ENCODE measurements at regions not wholly inside any gene's neighbourhood (a gene's known extent, or its start where the extent isn't known, plus 50 kb on each side); places are given as distances from the start of the nearest gene placed in this dataset.
"Not testable (repeated sequence)": the region's sequence is repeated elsewhere in the genome, so short reads cannot be mapped to it uniquely, and the experiment has no call there.

DNA sequence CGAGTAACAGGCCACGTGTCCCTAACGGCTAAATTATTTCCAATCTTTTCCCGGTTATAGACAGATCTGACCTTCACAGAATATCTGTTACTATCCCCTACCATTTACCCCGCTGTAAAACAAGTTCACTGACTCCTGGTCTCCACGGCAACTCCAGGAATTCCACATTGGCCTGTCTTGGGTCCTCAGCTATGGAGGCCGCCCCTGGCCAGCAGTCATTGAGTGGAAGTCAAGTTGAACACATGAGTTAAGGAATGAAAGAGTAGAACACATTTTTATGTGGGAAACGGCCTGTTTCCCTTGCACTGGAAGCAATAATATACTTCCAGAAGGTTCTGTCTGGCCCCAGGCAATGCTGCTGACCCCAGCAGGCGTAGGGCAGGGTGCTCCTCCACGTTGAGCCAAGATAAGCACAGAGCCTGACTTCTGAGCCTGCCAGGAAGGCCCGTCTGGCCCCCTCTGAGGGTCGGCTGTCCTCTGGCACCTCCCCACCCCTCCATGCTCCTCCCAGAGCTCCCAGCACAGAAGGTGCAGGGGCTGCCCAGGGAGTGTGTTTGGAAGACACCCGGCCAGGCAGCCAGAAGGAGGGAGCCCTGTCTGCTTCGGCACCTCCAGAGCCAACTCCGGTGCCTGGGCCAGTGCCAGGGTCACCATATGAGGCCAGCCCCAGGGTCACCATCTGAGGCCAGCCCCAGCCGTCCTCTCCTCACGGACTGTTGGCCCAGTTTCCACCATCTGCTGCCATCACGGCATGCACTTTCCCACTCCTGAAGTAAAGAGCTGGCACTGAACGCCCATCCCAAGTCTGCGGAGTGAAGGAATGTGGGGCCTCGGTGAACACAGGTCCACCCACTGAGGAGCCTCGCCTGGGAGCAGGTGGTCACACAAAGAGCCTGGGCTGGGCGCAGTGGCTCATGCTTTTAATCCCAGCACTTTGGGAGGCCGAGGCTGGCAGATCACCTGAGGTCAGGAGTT lies 813.2 kb downstream of the BRD1 start:
- no peak for DNase-seq

DNA sequence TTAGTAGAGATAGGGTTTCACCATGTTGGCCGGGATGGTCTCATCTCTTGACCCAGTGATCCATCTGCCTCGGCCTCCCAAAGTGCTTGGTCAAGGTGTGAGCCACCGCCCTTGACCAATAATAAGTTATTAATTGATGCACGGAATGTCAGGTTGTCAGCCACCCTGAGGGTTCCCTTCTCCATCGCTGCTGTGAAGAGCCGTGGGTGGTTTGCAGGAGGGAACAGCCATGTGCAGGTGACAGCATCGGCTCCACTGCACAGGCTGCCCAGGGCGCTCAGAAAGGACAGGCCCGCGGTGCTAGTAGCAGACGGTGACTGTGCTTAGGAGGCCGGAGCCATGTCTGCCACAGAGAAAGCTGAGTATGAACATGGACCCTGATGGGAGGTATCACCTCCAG lies 814.0 kb downstream of the BRD1 start:
- no peak for DNase-seq

DNA sequence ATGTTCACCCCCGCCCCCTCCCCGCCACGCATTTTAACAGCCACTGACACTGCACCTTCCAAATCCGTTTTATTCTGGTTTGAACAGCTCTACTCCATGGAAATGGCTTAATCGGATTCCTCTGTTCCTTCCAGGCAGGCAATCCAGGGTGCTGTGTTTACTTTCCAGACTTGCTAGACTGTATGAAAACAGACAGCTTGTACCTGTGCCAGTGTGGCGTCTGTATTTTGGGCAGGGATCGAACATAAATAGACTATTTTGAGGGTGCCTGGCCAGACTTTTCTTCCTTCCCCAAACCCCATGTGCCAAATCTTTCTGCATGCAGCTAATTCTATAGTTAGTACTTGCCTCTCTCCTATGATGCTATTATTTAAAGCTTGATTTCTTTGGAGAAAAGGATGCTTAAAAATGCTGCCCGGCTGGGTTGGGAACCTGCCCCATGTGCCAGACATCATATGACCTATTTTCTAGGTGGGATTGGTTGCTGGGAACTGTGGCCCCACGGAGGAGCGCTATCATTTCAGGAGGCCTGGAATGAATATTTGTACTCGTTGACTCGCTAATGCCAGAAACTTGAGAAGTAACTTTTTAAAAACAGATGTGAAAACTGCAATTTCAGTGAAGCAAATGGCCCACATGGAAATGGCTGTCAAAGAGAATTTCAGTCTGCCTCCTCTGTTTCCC lies 814.8 kb downstream of the BRD1 start:
- no peak for DNase-seq

DNA sequence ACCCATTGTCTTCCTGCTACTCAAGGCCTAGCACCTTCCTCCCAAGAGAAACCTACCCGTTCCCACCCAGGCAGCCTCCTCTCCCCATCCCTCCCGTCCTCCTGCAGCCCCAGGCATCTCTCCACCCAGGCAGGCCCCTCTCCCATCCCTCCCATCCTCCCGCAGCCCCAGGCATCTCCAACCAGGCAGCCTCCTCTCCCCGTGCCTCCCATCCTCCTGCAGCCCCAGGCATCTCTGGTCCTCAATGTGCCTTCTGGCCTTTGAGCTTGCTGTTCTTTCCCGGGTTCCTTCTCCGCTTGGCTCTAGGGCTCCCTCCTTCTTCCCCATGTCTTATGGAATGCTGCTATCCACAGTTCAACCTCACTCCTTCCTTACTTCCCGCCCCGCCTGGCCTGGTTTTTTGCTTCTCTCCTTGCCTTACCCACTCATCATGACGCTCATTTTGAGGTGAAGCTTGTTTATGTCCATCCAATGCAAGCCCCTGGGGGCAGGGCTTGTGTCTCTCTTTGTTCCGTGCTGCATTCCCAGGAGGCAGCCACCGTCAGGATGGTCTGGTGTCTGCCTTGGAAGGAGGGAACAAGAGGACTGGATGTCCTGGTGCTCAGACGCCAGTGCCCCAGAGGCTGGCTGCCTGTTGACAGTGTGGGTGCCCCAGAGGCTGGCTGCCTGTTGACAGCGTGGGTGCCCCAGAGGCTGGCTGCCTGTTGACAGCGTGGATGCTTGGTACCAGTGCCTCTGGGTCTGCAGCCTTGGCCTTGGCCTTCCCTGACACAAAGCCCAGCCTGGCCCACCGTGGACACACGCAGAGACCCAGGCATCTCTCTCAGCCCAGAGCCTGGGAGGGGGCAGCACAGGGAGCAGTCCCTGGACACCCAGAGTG lies 815.7 kb downstream of the BRD1 start:
- no peak for DNase-seq

DNA sequence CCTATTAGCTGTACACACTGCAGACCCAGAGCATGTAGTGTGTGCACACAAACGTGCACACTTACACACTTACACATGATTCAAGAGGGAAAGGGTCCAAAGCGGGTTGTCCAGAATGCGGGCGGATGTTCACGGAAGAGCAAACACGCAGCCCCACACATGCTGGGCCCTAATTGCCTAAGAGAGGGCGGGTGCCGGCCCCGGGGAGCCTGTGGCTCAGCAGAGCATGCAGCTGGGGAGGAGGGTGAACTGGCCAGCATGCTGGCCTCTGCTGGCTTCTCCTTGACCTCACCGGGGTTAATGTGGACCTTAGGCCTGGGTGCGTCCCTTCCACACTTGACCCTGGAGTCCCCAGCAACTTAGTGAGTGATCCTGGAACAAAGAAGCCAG lies 816.3 kb downstream of the BRD1 start:
- DNase-seq = no peak

DNA sequence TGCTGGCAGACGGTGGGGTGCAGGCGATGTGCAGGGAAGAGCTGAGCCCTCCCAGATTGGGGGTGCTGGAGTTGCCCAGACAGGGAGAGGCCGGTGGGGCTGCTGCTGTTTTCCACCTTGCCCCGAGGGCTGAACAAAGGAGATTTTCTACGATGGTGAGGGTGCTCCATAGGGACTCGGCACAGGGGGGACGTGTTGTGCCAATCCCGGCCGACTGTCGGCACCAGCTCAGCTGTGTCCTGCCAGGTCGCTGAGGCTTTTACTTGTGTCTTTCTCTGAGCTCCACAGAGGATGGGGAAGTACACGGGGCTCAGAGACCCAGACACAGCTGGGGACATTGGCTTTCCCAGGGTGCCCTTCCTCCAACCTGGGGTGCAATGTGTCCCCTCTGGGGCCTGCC lies 816.8 kb downstream of the BRD1 start:
- DNase-seq = no peak

DNA sequence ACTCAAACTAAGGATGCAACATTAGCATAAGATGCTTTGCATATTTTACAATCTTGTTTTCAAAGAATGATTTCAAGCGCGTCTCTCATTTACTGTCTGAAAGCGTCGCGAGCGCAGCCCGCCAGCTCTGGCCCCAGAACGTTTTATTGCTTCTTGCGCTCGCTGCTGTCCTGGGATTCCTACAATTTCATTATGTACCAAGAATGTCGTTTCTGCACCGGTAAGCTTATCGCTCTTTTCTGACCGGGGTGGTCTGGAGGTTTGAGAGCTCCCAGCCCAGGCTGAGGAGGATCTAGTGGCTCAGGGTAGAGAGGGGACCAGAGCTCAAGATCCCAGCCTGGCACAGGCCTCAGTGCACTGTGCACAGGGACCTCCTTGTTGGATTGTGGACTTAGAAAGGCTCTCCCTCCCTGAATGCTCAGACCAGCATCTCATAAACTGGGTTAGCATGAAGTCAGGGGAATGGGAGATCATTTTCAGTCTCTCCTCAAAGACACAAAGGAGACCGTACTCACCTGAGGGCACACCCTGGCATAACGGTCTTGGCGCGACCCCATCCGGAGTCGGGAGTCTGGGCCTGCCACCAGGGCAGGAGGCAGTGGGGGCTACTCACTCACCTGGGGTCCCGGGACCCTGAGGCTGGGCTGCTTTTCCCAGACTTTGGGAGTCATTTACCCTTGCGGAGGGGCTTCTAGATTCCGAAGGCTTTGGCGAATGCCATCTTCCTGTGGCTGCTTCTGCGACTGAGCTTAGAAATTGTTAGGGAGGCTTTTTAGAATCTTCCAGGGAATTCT lies 817.4 kb downstream of the BRD1 start:
- DNase-seq = no peak

DNA sequence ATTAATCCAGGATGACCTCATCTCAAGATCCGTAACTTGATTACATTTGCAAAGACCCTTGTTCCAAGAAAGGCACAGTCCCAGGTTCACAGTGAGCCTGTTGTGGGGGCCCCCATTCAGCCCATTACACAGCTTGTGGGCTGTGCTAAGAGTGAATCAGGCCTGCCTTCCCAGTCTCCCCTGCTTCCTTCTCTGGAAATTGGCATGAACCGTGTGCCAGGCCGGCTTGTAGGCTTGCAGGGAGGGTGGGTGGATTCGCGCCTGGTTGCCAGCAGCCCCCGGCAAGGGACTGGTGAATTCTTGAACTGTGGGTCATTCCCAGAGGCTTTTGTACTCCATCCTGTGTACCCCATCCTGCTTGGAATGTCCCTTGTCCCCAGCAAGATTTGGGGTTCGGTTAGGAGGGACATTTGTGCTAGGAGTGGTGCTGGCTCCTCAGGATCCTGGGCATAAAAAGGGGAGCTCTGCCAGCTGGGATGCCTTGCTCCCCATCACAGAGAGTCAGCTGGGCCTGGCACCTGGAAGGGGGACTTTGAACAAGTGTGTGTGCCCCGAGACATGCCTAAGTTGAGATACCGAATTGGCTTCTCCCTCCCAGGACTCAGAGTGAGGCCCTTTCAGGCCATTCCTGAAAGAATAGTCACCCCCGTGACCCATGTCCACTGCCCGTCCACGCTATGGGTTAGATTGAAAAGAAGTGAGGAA lies 818.2 kb downstream of the BRD1 start:
- no peak for DNase-seq

DNA sequence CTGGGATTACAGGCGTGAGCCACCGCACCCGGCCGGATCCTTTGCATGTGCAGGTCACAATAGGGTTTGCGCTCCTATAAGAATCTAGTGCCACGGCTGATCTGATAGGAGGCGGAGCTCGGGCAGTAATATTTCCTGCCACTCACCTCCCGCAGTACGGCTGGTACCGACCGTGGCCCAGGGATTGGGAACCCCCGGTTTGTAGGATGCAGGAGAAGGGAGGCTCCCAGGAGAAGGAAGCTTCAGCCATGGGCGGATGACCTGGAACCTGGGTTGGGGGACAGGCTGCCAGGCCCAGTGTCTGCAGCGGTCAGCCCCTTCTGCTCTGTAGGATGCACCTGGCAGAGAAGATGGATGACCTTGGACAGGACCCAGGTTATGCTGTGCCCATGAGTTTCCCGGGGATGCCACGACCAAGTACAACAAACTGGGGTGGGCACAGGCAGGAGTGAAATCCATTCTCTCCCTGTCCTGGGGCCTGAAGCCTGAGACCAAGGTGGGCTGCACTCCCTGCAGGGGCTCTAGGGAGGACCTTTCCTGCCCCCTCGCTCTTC lies 818.9 kb downstream of the BRD1 start:
- DNase-seq = no peak

DNA sequence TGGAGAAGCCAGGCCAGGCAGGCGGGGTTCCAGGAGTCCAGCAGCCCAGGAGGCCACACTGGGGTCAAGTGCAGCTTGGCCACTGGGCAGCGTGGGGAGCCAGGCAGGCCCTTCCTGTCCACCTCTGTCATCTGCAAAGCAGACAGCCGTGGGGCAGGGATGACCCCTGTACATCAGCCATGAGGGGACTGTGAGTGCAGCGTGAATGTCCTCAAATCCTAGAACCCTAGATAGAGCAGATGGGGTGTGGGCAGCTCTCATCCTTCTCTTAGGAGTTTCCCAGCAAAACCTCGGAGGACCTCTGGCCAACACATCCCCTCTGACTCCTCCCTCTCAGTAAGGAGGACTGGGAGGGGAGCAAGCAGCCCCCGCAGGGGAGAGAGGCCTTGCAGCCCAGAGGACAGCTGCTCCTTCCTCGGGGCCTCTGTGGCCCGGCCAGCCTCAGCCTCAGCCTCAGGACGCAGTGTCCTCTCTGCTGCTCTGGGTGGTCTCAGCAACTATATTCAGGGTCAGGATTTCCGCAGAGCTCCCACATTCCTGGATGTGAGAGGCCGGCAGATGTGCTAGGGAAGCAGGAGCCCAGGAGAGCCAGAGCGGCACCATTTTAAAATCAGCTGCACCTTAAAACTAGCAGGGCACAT lies 820.5 kb downstream of the BRD1 start:
- no peak for DNase-seq

DNA sequence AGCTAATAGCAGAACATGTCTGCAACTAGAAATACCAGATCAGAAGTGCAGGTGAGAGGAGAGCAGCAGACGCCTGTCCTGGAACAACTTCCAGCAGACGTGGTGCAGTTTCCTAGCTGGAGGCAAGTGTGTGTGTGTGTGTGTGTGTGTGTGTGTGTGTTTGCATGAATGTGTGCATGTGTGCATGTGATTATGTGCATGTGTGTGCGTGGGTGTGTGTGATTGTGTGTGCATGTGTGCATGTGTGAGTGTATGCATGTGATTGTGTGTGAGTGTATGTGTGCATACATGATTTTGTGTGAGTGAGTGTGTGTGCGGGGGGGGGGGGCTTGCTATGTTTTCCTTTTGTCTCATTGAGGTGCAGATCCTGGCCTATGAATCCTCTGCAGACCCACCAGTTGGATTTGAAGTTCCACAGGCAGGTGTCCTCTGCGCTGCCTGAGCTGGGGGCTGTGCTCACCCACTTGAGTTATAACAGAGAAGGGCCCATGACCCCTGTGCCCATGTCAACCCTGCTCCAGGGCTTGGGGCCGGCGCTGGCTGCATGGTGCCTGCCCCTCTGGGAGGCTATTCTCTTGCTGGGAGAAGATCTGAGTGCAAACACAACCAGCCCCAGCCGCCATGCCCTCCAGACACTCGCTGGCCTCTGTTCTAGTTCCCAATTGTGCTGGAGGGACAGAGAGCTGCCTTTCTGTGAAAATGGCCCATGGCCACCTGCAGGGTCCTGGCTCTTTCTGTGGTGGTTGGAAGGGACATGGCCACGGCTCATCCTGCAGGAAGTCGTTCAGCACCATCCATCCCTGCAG lies 821.3 kb downstream of the BRD1 start:
- DNase-seq = no peak

DNA sequence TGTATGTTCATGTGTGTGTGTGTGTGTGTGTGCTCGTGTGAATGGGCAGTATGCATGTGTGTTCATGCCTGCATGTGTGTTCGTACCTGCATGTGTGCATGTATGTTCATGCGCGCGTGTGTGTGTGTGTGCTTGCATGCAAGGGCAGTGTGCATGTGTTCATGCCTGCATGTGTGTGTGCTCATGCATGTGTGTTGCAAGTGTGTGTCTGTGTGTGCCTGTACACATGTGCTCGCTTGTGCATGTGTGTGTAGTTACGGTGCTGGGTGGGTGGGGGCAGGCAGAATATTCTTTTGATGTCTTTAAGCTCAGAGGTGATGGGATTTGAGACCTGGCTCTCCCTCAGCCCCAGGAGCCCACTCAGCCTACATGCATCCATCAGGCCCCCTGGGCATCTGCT lies 822.1 kb downstream of the BRD1 start:
- no peak for DNase-seq

DNA sequence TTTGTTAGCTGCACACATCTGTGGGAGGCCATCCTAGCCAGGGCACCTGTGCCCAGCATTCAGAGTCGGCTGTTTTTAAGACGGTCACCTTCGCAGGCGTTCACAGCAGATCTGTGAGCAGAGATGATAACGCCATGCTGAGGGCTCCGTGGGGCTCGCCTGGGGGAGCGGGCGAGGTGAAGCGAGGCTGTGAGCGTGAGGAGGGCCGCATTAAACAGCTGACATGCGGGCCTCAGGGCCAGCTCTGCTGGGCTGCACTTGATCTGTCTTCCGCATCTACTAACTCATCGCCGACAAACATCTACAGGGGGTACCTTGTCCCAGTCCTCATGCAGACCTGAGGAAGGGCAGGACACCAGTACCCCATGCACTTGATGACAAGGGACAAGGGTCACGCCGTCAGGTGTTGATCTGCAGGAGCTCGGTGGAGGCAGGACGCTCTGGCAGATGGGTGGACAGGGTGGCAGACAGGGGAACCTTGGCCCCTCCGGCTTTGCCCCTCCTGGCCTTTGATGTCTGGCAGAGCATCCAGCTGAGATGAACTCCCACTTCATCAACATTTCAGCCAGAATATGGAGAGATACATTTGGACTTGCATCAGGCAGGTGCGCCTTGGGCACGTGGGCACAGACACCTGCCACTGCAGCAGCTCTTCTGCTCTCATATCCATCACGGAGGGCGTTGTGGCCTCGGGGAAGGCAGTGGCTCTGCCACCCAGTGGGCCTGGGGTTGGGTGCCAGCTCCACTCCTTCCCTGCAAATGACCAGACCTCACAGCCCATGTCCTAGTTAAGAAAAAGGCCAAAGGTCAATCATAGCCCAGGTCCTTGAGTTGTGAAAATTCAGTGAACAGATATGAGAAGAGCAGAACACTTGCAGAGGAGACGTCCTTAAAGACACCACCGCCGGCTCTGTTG lies 822.9 kb downstream of the BRD1 start:
- DNase-seq = no peak

DNA sequence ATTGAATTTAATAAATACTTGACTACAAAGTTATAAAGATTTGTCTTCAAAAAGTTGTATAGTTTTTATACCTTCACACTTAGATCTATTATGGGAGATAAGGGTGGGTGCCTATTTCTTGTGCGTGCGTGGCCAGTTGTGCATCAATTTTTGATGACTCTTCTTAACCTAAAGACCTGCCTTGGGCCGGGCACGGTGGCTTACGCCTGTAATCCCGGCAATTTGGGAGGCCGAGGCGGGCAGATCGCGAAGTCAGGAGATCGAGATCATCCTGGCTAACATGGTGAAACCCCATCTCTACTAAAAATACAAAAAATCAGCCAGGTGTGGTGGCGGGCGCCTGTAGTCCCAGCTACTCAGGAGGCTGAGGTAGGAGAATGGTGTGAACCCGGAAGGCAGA lies 830.1 kb downstream of the BRD1 start:
- not testable (repeated sequence) for DNase-seq

DNA sequence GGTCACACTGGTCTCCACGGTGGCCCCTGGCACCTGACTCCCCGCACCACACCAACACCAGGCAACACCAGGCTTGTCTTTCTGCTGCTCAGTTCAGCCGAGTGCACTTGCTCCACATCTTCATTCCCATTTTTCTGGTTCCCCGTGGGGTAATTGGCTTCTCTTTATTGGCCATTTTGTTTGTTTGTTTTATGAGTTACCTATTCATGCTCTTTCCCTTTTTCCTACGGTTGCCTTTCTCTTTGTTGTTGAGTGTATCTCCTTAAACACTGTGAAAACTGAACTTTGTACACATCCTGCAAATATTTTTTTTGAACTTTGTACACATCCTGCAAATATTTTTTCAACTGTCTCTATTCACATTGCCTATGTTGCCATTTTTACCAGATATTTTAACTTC lies 834.0 kb downstream of the BRD1 start:
- no peak for DNase-seq

DNA sequence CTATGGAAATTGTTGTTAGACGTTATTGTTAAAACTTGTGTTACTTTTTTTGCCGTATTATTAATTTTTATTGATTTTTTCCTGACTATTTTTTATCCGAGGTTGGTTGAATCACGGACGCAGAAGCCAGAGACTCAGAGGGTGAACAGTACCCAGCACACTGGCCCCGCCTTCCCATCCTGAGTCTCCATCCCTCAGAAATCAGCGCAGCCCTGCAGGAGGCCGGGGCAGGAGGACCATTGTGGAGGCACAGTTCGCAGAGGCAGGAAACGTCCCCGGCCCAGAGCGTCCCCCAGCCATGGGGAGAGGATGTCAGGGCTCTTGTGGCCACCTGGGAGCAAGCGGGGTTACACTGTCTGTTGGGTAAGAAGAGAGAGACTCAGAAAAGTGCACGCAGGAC lies 843.0 kb downstream of the BRD1 start:
- DNase-seq = no peak

DNA sequence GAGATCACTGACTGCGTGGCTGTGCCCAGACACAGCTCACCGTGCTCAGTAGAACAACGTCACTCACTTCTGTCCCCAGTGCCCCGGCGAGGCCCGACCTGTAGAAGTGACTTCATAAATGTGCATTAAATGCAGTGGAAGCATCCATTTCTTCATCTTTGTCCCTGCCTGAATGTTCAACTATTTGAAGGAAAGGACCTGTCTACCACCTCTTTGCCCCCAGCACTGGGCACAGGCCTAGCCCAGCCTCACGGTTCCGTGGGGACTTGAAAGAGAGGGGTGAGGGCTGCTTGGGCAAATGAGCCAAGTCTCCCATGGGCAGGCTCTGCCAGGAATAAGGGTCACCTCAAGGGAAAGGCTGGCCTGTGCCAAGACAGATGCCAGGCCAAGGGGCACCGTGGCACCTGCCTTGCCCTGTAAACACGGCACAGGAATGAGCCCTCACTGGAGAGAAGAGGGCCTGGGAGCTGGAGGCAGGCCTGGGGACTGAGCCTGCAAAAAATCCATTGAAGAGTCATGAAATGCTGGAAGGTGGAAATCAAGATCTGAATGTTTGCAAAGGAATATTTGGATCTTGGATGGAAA lies 845.3 kb downstream of the BRD1 start:
- no peak for DNase-seq

DNA sequence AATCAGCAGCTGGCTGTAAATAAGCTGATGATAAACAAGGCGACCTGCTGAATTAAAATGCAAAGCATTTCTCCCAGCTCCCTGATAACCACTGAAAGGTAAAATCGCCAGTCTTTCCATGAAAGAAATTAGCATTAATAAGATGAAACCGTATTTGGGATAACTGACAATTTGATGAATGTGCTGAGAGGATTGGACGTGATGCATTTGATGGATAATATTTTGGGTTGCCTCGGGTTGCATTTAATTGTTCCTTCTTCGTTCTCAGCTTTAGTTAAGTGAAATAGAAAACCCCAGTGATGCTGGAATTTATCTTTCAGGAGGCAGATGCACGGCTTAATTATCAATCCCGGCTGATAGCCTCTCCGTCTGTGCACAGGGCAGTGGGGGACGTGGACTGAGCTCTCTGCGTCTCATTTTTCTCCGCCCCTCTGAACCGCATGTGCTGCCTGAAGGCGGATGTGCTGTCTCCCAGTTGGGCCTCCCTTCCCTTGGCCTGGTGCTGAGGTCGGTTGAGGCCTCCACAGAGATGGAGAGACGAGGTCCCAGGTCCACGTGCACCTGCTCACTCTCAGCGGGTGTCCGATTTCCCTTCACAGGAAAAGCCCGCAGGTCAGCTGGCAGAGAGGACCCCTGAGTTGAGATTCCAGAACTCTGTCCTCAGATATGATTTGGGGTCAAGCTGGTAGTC lies 846.2 kb downstream of the BRD1 start:
- DNase-seq = no peak
